Mammary epithelial cell (primary cell): ENCODE measurements at regions not wholly inside any gene's neighbourhood (a gene's known extent, or its start where the extent isn't known, plus 50 kb on each side); places are given as distances from the start of the nearest gene placed in this dataset.
"Not testable (repeated sequence)": the region's sequence is repeated elsewhere in the genome, so short reads cannot be mapped to it uniquely, and the experiment has no call there.

Experiments used
- EZH2 ChIP-seq: IDR thresholded peaks from 2 replicates; pipeline ENCODE4 v1.6.1; 2012; ENCODE audit warnings: low read length, inconsistent platforms, borderline replicate concordance
- TF ChIP-seq, protein P1 (sequence below), 2 donors: IDR thresholded peaks in 1 of 2; conservative IDR thresholded peaks in 1 of 2; 2 replicates each; pipeline ENCODE4 v1.5.1; 2011 to 2012; ENCODE audit warnings: inconsistent platforms in 2 of 2, low read length in 2 of 2, mild to moderate bottlenecking in 2 of 2, control low read depth in 1 of 2, low read depth in 1 of 2; ENCODE audit not compliant: insufficient read depth in 1 of 2; ENCODE audit errors: extremely low read depth in 1 of 2

DNA sequence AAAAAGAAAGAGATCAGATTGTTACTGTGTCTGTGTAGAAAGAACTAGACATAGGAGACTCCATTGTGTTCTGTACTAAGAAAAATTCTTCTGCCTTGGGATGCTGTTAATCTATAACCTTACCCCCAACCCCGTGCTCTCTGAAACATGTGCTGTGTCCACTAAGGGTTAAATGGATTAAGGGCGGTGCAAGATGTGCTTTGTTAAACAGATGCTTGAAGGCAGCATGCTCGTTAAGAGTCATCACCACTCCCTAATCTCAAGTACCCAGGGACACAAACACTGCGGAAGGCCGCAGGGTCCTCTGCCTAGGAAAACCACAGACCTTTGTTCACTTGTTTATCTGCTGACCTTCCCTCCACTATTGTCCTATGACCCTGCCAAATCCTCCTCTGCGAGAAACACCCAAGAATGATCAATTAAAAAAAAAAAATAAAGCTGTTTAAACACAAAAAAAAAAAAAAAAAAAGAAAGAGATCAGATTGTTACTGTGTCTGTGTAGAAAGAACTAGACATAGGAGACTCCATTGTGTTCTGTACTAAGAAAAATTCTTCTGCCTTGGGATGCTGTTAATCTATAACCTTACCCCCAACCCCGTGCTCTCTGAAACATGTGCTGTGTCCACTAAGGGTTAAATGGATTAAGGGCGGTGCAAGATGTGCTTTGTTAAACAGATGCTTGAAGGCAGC lies 58.6 kb downstream of the ANXA2R start:
- TF ChIP-seq, protein P1, sequence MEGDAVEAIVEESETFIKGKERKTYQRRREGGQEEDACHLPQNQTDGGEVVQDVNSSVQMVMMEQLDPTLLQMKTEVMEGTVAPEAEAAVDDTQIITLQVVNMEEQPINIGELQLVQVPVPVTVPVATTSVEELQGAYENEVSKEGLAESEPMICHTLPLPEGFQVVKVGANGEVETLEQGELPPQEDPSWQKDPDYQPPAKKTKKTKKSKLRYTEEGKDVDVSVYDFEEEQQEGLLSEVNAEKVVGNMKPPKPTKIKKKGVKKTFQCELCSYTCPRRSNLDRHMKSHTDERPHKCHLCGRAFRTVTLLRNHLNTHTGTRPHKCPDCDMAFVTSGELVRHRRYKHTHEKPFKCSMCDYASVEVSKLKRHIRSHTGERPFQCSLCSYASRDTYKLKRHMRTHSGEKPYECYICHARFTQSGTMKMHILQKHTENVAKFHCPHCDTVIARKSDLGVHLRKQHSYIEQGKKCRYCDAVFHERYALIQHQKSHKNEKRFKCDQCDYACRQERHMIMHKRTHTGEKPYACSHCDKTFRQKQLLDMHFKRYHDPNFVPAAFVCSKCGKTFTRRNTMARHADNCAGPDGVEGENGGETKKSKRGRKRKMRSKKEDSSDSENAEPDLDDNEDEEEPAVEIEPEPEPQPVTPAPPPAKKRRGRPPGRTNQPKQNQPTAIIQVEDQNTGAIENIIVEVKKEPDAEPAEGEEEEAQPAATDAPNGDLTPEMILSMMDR (conservative IDR thresholded peaks at IDR 0.05 in 1 of 2, IDR thresholded peaks at IDR 0.05 in 1 of 2; ENCODE audit: extremely low read depth in 1 of 2, insufficient read depth in 1 of 2, low read depth in 1 of 2, low read length in 2 of 2): not testable (repeated sequence)
- TF ChIP-seq EZH2: not testable (repeated sequence)
